HG03457 (cell line): ENCODE measurements at regions not wholly inside any gene's neighbourhood (a gene's known extent, or its start where the extent isn't known, plus 50 kb on each side); places are given as distances from the start of the nearest gene placed in this dataset.

Experiments used
- ATAC-seq: cut with Tn5 transposase; IDR thresholded peaks from one replicate; pipeline ENCODE4 v1.9.1; 2021; ENCODE audit warnings: moderate number of reproducible peaks; ENCODE audit not compliant: unreplicated experiment

- no peak for ATAC-seq
Observed at GRCh38 chr4:96301715-96302114, 461.8 kb downstream of the PDHA2 start.

- ATAC-seq: no peak
Observed at GRCh38 chr4:96305030-96305429, 465.1 kb downstream of the PDHA2 start.

GRCh38 chr4:96312046-96312685 is 472.3 kb downstream of the PDHA2 start:
- no peak for ATAC-seq

- ATAC-seq: no peak
Observed at GRCh38 chr4:96315815-96316214, 475.9 kb downstream of the PDHA2 start.

- ATAC-seq: no peak
Observed at GRCh38 chr4:96316776-96317175, 476.9 kb downstream of the PDHA2 start.

- ATAC-seq: no peak
Observed at GRCh38 chr4:96317891-96318290, 478.0 kb downstream of the PDHA2 start.

GRCh38 chr4:96326846-96327245 is 487.0 kb downstream of the PDHA2 start:
- no peak for ATAC-seq

- no peak for ATAC-seq
Observed at GRCh38 chr4:96342196-96342595, 502.3 kb downstream of the PDHA2 start.

GRCh38 chr4:96342790-96343455 is 503.0 kb downstream of the PDHA2 start:
- no peak for ATAC-seq

- no peak for ATAC-seq
Observed at GRCh38 chr4:96343836-96344235, 503.9 kb downstream of the PDHA2 start.

- no peak for ATAC-seq
Observed at GRCh38 chr4:96347582-96347981, 507.7 kb downstream of the PDHA2 start.

- no peak for ATAC-seq
Observed at GRCh38 chr4:96352051-96352517, 512.2 kb downstream of the PDHA2 start.

- no peak for ATAC-seq
Observed at GRCh38 chr4:96354036-96354712, 514.3 kb downstream of the PDHA2 start.

- ATAC-seq: no peak
Observed at GRCh38 chr4:96355414-96355813, 515.5 kb downstream of the PDHA2 start.

GRCh38 chr4:96356591-96357370 is 516.9 kb downstream of the PDHA2 start:
- no peak for ATAC-seq

- ATAC-seq: no peak
Observed at GRCh38 chr4:96366632-96367031, 526.7 kb downstream of the PDHA2 start.

GRCh38 chr4:96375367-96375766 is 535.5 kb downstream of the PDHA2 start:
- no peak for ATAC-seq

GRCh38 chr4:96379524-96379923 is 539.6 kb downstream of the PDHA2 start:
- no peak for ATAC-seq

GRCh38 chr4:96380106-96380505 is 540.2 kb downstream of the PDHA2 start:
- no peak for ATAC-seq

GRCh38 chr4:96383349-96383748 is 543.5 kb downstream of the PDHA2 start:
- no peak for ATAC-seq

- ATAC-seq: no peak
Observed at GRCh38 chr4:96389770-96390169, 549.9 kb downstream of the PDHA2 start.
